Neural cell (in vitro differentiated cells): ENCODE measurements at regions not wholly inside any gene's neighbourhood (a gene's known extent, or its start where the extent isn't known, plus 50 kb on each side); places are given as distances from the start of the nearest gene placed in this dataset.

Experiments
- H2AFZ ChIP-seq: fragments of 200-600, 300-800 bp; sonication (generic), shearing (Covaris generic); 2 replicates; pipeline ENCODE4 v1.6.0; 2014; ENCODE audit warnings: low read depth, mild to moderate bottlenecking, antibody characterized with exemption, low read length, moderate library complexity
- H3F3A ChIP-seq: fragments of 200-600 bp; shearing (Covaris generic); 2 replicates; pipeline ENCODE4 v1.6.1; 2016; ENCODE audit warnings: mild to moderate bottlenecking, moderate library complexity, mixed read lengths, antibody characterized with exemption, low read length; ENCODE audit not compliant: insufficient read depth, poor library complexity, severe bottlenecking
- H3K27ac ChIP-seq: fragments of 200-600, 300-800 bp; sonication (generic), shearing (Covaris generic); 2 replicates; pipeline ENCODE4 v1.5.1; 2014; ENCODE audit warnings: mild to moderate bottlenecking, low read length, moderate library complexity
- H3K27me3 ChIP-seq: fragments of 300-800, 200-600 bp; sonication (generic), shearing (Covaris generic); 2 replicates; pipeline ENCODE4 v1.6.0; 2014; ENCODE audit warnings: mild to moderate bottlenecking, low read depth, low read length, moderate library complexity; ENCODE audit not compliant: insufficient read depth
- H3K36me3 ChIP-seq: fragments of 300-800, 200-600 bp; sonication (generic), shearing (Covaris generic); 2 replicates; pipeline ENCODE4 v1.5.1; 2014; ENCODE audit warnings: mild to moderate bottlenecking, antibody characterized with exemption, low read length, moderate library complexity; ENCODE audit not compliant: insufficient read depth
- H3K4me2 ChIP-seq: fragments of 300-800, 200-600 bp; sonication (generic), shearing (Covaris generic); 2 replicates; pipeline ENCODE4 v1.6.0; 2014; ENCODE audit warnings: mild to moderate bottlenecking, low read length
- H3K4me3 ChIP-seq: fragments of 300-800, 200-600 bp; sonication (generic), shearing (Covaris generic); 2 replicates; pipeline ENCODE4 v1.5.1; 2014; ENCODE audit warnings: mild to moderate bottlenecking, low read length, moderate library complexity
- H3K79me2 ChIP-seq: fragments of 200-600 bp; shearing (Covaris generic); replicated peaks from 2 replicates; pipeline ENCODE4 v1.6.0; 2014; ENCODE audit warnings: mild to moderate bottlenecking, low read length, moderate library complexity; ENCODE audit not compliant: insufficient read depth
- H3K9ac ChIP-seq: fragments of 300-800, 200-600 bp; sonication (generic), shearing (Covaris generic); 2 replicates; pipeline ENCODE4 v1.6.1; 2016; ENCODE audit warnings: mild to moderate bottlenecking, low read length, mixed read lengths
- H3K9me2 ChIP-seq: fragments of 200-600 bp; shearing (Covaris generic); 2 replicates; pipeline ENCODE4 v1.6.1; 2016; ENCODE audit warnings: mild to moderate bottlenecking, low read length, mixed read lengths; ENCODE audit not compliant: insufficient read depth
- H3K9me3 ChIP-seq: fragments of 200-600, 300-800 bp; sonication (generic), shearing (Covaris generic); 2 replicates; pipeline ENCODE4 v1.6.1; 2016; ENCODE audit warnings: mild to moderate bottlenecking, mixed run types, low read length, moderate library complexity, mixed read lengths
- H4K20me1 ChIP-seq: fragments of 200-600 bp; shearing (Covaris generic); 2 replicates; pipeline ENCODE4 v1.6.1; 2016; ENCODE audit warnings: mild to moderate bottlenecking, mixed run types; ENCODE audit not compliant: insufficient read depth
- EP300 ChIP-seq: fragments of 450-650 bp; conservative IDR thresholded peaks from 2 replicates; pipeline ENCODE4 v1.6.1; 2014; ENCODE audit warnings: antibody characterized with exemption, mild to moderate bottlenecking, moderate library complexity; ENCODE audit not compliant: poor library complexity, severe bottlenecking
- EZH2 ChIP-seq: fragments of 200-600, 300-800 bp; shearing (Covaris generic), sonication (generic); IDR thresholded peaks from 2 replicates; pipeline ENCODE4 v1.6.1; 2014; ENCODE audit warnings: antibody characterized with exemption, low read length, borderline replicate concordance, mild to moderate bottlenecking; ENCODE audit not compliant: insufficient read depth, poor library complexity, severe bottlenecking
- MXI1 ChIP-seq: fragments of 450-650 bp; conservative IDR thresholded peaks from 2 replicates; pipeline ENCODE4 v1.6.1; 2014; ENCODE audit warnings: antibody characterized with exemption, mild to moderate bottlenecking; ENCODE audit not compliant: poor library complexity, severe bottlenecking
- POLR2AphosphoS5 ChIP-seq: IDR thresholded peaks from 2 replicates; pipeline ENCODE4 v1.6.1; 2012
- RAD21 ChIP-seq: fragments of 450-650 bp; conservative IDR thresholded peaks from 2 replicates; pipeline ENCODE4 v1.6.1; 2014; ENCODE audit warnings: antibody characterized with exemption, mild to moderate bottlenecking, moderate library complexity
- SMC3 ChIP-seq: fragments of 450-650 bp; conservative IDR thresholded peaks from 2 replicates; pipeline ENCODE4 v1.6.1; 2014; ENCODE audit warnings: antibody characterized with exemption, mild to moderate bottlenecking, moderate library complexity; ENCODE audit not compliant: poor library complexity
- TAF1 ChIP-seq: IDR thresholded peaks from 2 replicates; pipeline ENCODE4 v1.6.1; 2012; ENCODE audit warnings: low read depth
- TF ChIP-seq, protein P1 (sequence below): fragments of 450-650 bp; IDR thresholded peaks from 2 replicates; pipeline ENCODE4 v1.5.1; 2014; ENCODE audit warnings: antibody characterized with exemption, mild to moderate bottlenecking, moderate library complexity; ENCODE audit not compliant: poor library complexity, severe bottlenecking
- TF ChIP-seq, protein P2 (sequence below): IDR thresholded peaks from 2 replicates; pipeline ENCODE4 v1.6.1; 2012; ENCODE audit warnings: borderline replicate concordance

DNA sequence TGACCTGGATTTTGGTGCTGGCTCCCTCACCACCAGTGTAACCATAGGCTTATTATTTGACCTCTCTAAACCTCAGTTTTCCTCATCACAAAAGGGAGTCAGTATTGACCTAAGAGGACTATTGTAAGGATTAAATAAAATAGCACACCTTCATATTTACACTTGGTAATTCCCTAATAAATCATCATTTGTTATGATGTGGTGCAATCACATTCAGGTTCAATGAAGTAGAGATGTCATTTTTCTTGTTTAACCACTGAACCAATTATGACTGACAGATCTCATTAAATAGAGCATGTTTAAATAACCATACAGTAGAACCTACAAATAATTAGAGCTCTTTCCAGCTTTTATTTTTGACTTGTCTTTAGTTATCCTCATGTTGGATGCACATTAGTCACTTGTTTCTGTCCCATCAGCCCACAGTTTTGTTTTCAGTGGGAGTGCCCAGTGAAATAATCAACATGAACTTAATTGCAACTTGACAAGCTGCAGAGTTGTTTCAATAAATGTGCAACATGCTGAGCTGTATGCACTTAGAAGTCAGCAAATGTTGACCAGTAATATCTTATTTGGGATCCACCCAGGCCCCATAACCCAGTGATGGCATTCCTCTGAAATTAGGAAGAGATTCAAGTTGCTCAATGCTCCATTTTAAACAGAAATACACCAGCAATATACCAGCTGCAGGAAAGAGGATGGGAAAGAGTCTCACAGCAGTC, 451.7 kb upstream of the MARCKS start:
- Histone ChIP-seq H3K9me2 (no peaks in the 10 kb centered on the region), H3K36me3 (no peaks in the 10 kb centered on the region), H3K4me3 (no peak overlapping the region), H2AFZ (no peak overlapping the region), H3K27me3 (no peaks in the 10 kb centered on the region), H3K27ac (no peak overlapping the region), H3K9ac (no peak overlapping the region), H3K9me3 (no peaks in the 10 kb centered on the region), H4K20me1 (no peaks in the 10 kb centered on the region), H3K4me2 (no peak overlapping the region), H3K79me2 (no peaks in the 10 kb centered on the region), H3F3A (no peaks in the 10 kb centered on the region)
- TF ChIP-seq EP300 (no peak), MXI1 (no peak), EZH2 (no peak), TAF1 (no peak), POLR2AphosphoS5 (no peak), RAD21 (no peak)
- TF ChIP-seq, protein P1, sequence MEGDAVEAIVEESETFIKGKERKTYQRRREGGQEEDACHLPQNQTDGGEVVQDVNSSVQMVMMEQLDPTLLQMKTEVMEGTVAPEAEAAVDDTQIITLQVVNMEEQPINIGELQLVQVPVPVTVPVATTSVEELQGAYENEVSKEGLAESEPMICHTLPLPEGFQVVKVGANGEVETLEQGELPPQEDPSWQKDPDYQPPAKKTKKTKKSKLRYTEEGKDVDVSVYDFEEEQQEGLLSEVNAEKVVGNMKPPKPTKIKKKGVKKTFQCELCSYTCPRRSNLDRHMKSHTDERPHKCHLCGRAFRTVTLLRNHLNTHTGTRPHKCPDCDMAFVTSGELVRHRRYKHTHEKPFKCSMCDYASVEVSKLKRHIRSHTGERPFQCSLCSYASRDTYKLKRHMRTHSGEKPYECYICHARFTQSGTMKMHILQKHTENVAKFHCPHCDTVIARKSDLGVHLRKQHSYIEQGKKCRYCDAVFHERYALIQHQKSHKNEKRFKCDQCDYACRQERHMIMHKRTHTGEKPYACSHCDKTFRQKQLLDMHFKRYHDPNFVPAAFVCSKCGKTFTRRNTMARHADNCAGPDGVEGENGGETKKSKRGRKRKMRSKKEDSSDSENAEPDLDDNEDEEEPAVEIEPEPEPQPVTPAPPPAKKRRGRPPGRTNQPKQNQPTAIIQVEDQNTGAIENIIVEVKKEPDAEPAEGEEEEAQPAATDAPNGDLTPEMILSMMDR = no peak
- TF ChIP-seq, protein P2, sequence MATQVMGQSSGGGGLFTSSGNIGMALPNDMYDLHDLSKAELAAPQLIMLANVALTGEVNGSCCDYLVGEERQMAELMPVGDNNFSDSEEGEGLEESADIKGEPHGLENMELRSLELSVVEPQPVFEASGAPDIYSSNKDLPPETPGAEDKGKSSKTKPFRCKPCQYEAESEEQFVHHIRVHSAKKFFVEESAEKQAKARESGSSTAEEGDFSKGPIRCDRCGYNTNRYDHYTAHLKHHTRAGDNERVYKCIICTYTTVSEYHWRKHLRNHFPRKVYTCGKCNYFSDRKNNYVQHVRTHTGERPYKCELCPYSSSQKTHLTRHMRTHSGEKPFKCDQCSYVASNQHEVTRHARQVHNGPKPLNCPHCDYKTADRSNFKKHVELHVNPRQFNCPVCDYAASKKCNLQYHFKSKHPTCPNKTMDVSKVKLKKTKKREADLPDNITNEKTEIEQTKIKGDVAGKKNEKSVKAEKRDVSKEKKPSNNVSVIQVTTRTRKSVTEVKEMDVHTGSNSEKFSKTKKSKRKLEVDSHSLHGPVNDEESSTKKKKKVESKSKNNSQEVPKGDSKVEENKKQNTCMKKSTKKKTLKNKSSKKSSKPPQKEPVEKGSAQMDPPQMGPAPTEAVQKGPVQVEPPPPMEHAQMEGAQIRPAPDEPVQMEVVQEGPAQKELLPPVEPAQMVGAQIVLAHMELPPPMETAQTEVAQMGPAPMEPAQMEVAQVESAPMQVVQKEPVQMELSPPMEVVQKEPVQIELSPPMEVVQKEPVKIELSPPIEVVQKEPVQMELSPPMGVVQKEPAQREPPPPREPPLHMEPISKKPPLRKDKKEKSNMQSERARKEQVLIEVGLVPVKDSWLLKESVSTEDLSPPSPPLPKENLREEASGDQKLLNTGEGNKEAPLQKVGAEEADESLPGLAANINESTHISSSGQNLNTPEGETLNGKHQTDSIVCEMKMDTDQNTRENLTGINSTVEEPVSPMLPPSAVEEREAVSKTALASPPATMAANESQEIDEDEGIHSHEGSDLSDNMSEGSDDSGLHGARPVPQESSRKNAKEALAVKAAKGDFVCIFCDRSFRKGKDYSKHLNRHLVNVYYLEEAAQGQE = no peak

DNA sequence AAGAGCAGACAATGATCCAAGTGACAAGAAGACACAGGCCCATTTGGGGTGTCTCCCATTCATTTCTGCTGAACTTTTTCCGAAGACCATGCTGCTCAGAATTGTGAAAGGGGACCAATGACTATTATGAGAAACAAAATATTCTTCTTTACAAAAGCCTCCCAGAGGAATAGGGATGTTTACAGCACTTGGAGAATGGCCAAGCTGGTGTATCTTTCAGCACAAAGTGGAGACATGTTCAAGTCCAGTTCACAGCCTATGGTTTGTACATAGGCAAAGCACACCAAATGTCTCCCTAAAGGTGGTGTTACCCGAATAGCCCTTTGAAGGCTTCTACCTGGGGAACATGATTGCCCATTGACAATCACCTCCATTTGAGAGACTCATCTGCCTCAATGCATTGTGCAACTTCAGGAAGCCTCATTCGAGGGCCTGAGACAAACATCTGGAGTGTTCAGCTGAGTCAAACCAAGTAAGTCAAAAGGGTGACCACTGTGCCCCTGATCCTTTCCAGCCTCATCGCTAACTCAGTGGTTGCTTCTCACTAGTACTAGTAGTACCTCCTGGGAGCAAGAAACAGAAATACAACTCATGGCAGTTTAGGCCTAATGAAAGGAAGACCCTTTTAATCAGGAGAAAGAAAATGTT, 451.0 kb upstream of the MARCKS start:
- H2AFZ ChIP-seq = no peak overlapping the region
- no peaks in the 10 kb centered on the region for H3K9me2 ChIP-seq
- H3K79me2 ChIP-seq = no peaks in the 10 kb centered on the region

More for the DNA sequence above, 451.0 kb upstream of the MARCKS start:
- no peaks in the 10 kb centered on the region for H3K9me3 ChIP-seq
- TF ChIP-seq TAF1 = no peak
- no peak for TF ChIP-seq EZH2
- no peak for TF ChIP-seq POLR2AphosphoS5
- TF ChIP-seq, protein P1 = no peak
- TF ChIP-seq EP300 = no peak
- TF ChIP-seq RAD21 = no peak
- TF ChIP-seq SMC3 = no peak
- TF ChIP-seq, protein P2 = no peak
- TF ChIP-seq MXI1 = no peak
- no peak overlapping the region for H3K4me3 ChIP-seq
- H3K27ac ChIP-seq = no peak overlapping the region
- H4K20me1 ChIP-seq = no peaks in the 10 kb centered on the region
- H3K27me3 ChIP-seq = no peaks in the 10 kb centered on the region
- H3K9ac ChIP-seq = no peak overlapping the region
- no peaks in the 10 kb centered on the region for H3K36me3 ChIP-seq
- H3F3A ChIP-seq = no peaks in the 10 kb centered on the region
- no peak overlapping the region for H3K4me2 ChIP-seq
